MM.1S (cell line): ENCODE measurements at regions not wholly inside any gene's neighbourhood (a gene's known extent, or its start where the extent isn't known, plus 50 kb on each side); places are given as distances from the start of the nearest gene placed in this dataset.
"Not testable (repeated sequence)": the region's sequence is repeated elsewhere in the genome, so short reads cannot be mapped to it uniquely, and the experiment has no call there.

Experiments
- DNase-seq: peaks from one replicate; pipeline ENCODE4 v3.0.0-alpha.2; 2015
- H2AFZ ChIP-seq: fragments of 300-600 bp; sonication (generic); 2 replicates; pipeline ENCODE4 v1.6.0; 2016; ENCODE audit warnings: antibody characterized with exemption, low read length
- H3F3A ChIP-seq: fragments of 300-600 bp; sonication (generic); 2 replicates; pipeline ENCODE4 v1.6.1; 2016; ENCODE audit warnings: mild to moderate bottlenecking, antibody characterized with exemption, low read length, moderate library complexity, mixed read lengths; ENCODE audit not compliant: insufficient read depth
- H3K27ac ChIP-seq: fragments of 300-600 bp; sonication (generic); 2 replicates; pipeline ENCODE4 v1.5.1; 2016; ENCODE audit warnings: mild to moderate bottlenecking, low read length
- H3K27me3 ChIP-seq: fragments of 300-600 bp; sonication (generic); replicated peaks from 2 replicates; pipeline ENCODE4 v1.6.0; 2016; ENCODE audit warnings: low read length; ENCODE audit not compliant: insufficient read depth
- H3K36me3 ChIP-seq: fragments of 300-600 bp; sonication (generic); replicated peaks from 2 replicates; pipeline ENCODE4 v1.6.1; 2016; ENCODE audit warnings: mild to moderate bottlenecking, low read length, mixed read lengths; ENCODE audit not compliant: insufficient read depth
- H3K4me1 ChIP-seq: fragments of 300-600 bp; sonication (generic); 2 replicates; pipeline ENCODE4 v1.6.1; 2016; ENCODE audit warnings: low read length, mixed read lengths
- H3K4me2 ChIP-seq: fragments of 300-600 bp; sonication (generic); 2 replicates; pipeline ENCODE4 v1.6.0; 2016; ENCODE audit warnings: low read depth, low read length
- H3K4me3 ChIP-seq: fragments of 300-600 bp; sonication (generic); 2 replicates; pipeline ENCODE4 v1.5.1; 2016; ENCODE audit warnings: low read length, mixed read lengths
- H3K79me2 ChIP-seq: fragments of 300-600 bp; sonication (generic); 2 replicates; pipeline ENCODE4 v1.6.1; 2016; ENCODE audit warnings: mixed run types, low read length, mixed read lengths
- H3K9ac ChIP-seq: fragments of 300-600 bp; sonication (generic); 2 replicates; pipeline ENCODE4 v1.6.1; 2016; ENCODE audit warnings: low read length, mixed read lengths
- H3K9me2 ChIP-seq: fragments of 300-600 bp; sonication (generic); replicated peaks from 2 replicates; pipeline ENCODE4 v1.6.1; 2016; ENCODE audit warnings: mild to moderate bottlenecking, low read length, mixed read lengths; ENCODE audit not compliant: insufficient read depth
- H3K9me3 ChIP-seq: fragments of 300-600 bp; sonication (generic); replicated peaks from 2 replicates; pipeline ENCODE4 v1.6.1; 2016; ENCODE audit warnings: mild to moderate bottlenecking, low read length, mixed read lengths; ENCODE audit not compliant: insufficient read depth
- H4K20me1 ChIP-seq: fragments of 300-600 bp; sonication (generic); 2 replicates; pipeline ENCODE4 v1.6.1; 2016; ENCODE audit warnings: mild to moderate bottlenecking, low read length, moderate library complexity, mixed read lengths; ENCODE audit not compliant: insufficient read depth

- not testable (repeated sequence) for H3K36me3 ChIP-seq, H2AFZ ChIP-seq, H3K9me3 ChIP-seq, H3K4me2 ChIP-seq, H3K4me1 ChIP-seq, H3K79me2 ChIP-seq, H3K27me3 ChIP-seq, H4K20me1 ChIP-seq, H3K9ac ChIP-seq, DNase-seq, H3K4me3 ChIP-seq, H3K27ac ChIP-seq, H3K9me2 ChIP-seq, H3F3A ChIP-seq
These were observed 76.6 kb downstream of the LAT start for GRCh38 chr16:29061467-29061921.

GRCh38 chr16:29060022-29060810 lies 75.4 kb downstream of the LAT start:
- H3K9ac ChIP-seq, H3K79me2 ChIP-seq, H3K36me3 ChIP-seq, H3F3A ChIP-seq, H2AFZ ChIP-seq, H3K27ac ChIP-seq, H3K4me2 ChIP-seq, H3K4me1 ChIP-seq, H3K4me3 ChIP-seq, H3K9me3 ChIP-seq, H4K20me1 ChIP-seq, H3K27me3 ChIP-seq, DNase-seq, H3K9me2 ChIP-seq: not testable (repeated sequence)

GRCh38 chr16:29059575-29059974 lies 74.7 kb downstream of the LAT start:
- H3K9me3 ChIP-seq, DNase-seq, H3K4me3 ChIP-seq, H3K9me2 ChIP-seq, H4K20me1 ChIP-seq, H3K27me3 ChIP-seq, H3F3A ChIP-seq, H3K27ac ChIP-seq, H3K79me2 ChIP-seq, H3K4me1 ChIP-seq, H3K4me2 ChIP-seq, H3K9ac ChIP-seq, H3K36me3 ChIP-seq, H2AFZ ChIP-seq: not testable (repeated sequence)
